GM18867 (cell line): ENCODE measurements at regions not wholly inside any gene's neighbourhood (a gene's known extent, or its start where the extent isn't known, plus 50 kb on each side); places are given as distances from the start of the nearest gene placed in this dataset.

Experiments used
- ATAC-seq: cut with Tn5 transposase; IDR thresholded peaks from one replicate; pipeline ENCODE4 v1.9.1; 2021; ENCODE audit warnings: mild to moderate bottlenecking, moderate library complexity; ENCODE audit not compliant: unreplicated experiment

- no peak for ATAC-seq
Observed at GRCh38 chr1:37128091-37128490, 93.8 kb upstream of the GRIK3 start.

GRCh38 chr1:37130221-37130948 lies 96.1 kb upstream of the GRIK3 start:
- ATAC-seq, result no peak

GRCh38 chr1:37131281-37131680 lies 97.0 kb upstream of the GRIK3 start:
- no peak for ATAC-seq

- no peak for ATAC-seq
Observed at GRCh38 chr1:37133276-37134145, 99.2 kb upstream of the GRIK3 start.

- no peak for ATAC-seq
Observed at GRCh38 chr1:37134599-37134998, 100.3 kb upstream of the GRIK3 start.

GRCh38 chr1:37135032-37135431 lies 100.7 kb upstream of the GRIK3 start:
- ATAC-seq, result no peak

- ATAC-seq, result no peak
Observed at GRCh38 chr1:37137014-37137413, 102.7 kb upstream of the GRIK3 start.

GRCh38 chr1:37137601-37138000 lies 103.3 kb upstream of the GRIK3 start:
- ATAC-seq, result no peak

GRCh38 chr1:37143800-37144199 lies 109.5 kb upstream of the GRIK3 start:
- ATAC-seq, result no peak

- no peak for ATAC-seq
Observed at GRCh38 chr1:37146071-37146470, 111.8 kb upstream of the GRIK3 start.

- no peak for ATAC-seq
Observed at GRCh38 chr1:37147392-37147831, 113.1 kb upstream of the GRIK3 start.

GRCh38 chr1:37147906-37148305 lies 113.6 kb upstream of the GRIK3 start:
- ATAC-seq, result no peak

- no peak for ATAC-seq
Observed at GRCh38 chr1:37148663-37149062, 114.3 kb upstream of the GRIK3 start.

- no peak for ATAC-seq
Observed at GRCh38 chr1:37149296-37149695, 115.0 kb upstream of the GRIK3 start.

GRCh38 chr1:37150986-37151385 lies 116.7 kb upstream of the GRIK3 start:
- no peak for ATAC-seq

- no peak for ATAC-seq
Observed at GRCh38 chr1:37151789-37152188, 117.5 kb upstream of the GRIK3 start.

GRCh38 chr1:37152491-37152890 lies 118.2 kb upstream of the GRIK3 start:
- ATAC-seq, result no peak

GRCh38 chr1:37153116-37154100 lies 119.1 kb upstream of the GRIK3 start:
- no peak for ATAC-seq

- ATAC-seq, result no peak
Observed at GRCh38 chr1:37156646-37157045, 122.3 kb upstream of the GRIK3 start.

- no peak for ATAC-seq
Observed at GRCh38 chr1:37157634-37158033, 123.3 kb upstream of the GRIK3 start.
